Chondrocyte (in vitro differentiated cells): ENCODE measurements at regions not wholly inside any gene's neighbourhood (a gene's known extent, or its start where the extent isn't known, plus 50 kb on each side); places are given as distances from the start of the nearest gene placed in this dataset.

Experiments
- DNase-seq: peaks from one replicate; pipeline ENCODE4 v3.0.0; 2021; ENCODE audit warnings: mixed read lengths, low spot score
- H3K27ac Mint-ChIP-seq: one replicate; pipeline ENCODE4 v1.8.0; 2021; ENCODE audit warnings: mild to moderate bottlenecking, moderate library complexity, mixed read lengths; ENCODE audit not compliant: unreplicated experiment
- H3K27me3 Mint-ChIP-seq: 2 replicates; pipeline ENCODE4 v1.8.0; 2021; ENCODE audit warnings: low read depth, mixed read lengths
- H3K36me3 Mint-ChIP-seq: 2 replicates; pipeline ENCODE4 v1.8.0; 2021; ENCODE audit warnings: low read depth, mixed read lengths
- H3K4me1 Mint-ChIP-seq: 2 replicates; pipeline ENCODE4 v1.8.0; 2021; ENCODE audit warnings: low read depth, mild to moderate bottlenecking, mixed read lengths
- H3K4me3 Mint-ChIP-seq: one replicate; pipeline ENCODE4 v1.8.0; 2021; ENCODE audit warnings: mild to moderate bottlenecking, moderate library complexity, mixed read lengths; ENCODE audit not compliant: unreplicated experiment
- H3K9me3 Mint-ChIP-seq: 2 replicates; pipeline ENCODE4 v1.8.0; 2021; ENCODE audit warnings: low read depth, mixed read lengths
- TF ChIP-seq, protein P1 (sequence below): fragments of 200-600 bp; sonication (generic); IDR thresholded peaks from 2 replicates; pipeline ENCODE4 v1.5.0; 2021; ENCODE audit warnings: antibody characterized with exemption, mild to moderate bottlenecking, moderate library complexity

DNA sequence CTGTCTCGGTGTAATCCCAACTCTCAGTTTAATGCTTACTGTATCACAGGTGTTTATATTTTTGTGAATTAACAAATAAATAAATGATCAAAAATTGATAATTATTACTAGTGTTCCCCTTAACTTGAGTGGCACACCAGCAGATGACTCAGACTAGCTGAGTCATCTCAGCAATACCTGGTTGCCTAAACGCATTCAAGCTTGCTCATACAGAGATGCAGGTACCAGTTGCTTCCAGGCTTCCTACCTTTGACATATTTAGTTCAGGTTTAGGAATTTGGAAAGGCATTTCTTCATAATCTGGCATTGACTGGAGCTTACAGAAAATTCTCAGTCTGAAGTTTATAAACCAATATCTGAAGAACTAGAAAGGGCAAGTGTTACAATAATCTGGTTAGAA is 78.9 kb upstream of the LMO4 start:
- no peak overlapping the region for H3K27ac Mint-ChIP-seq
- peaks cover 9% of the 10 kb centered on the region for H3K27me3 Mint-ChIP-seq
- H3K9me3 Mint-ChIP-seq = peaks cover 5% of the 10 kb centered on the region
- no peak overlapping the region for H3K4me3 Mint-ChIP-seq
- no peaks in the 10 kb centered on the region for H3K36me3 Mint-ChIP-seq
- no peak for DNase-seq
- TF ChIP-seq, protein P1, sequence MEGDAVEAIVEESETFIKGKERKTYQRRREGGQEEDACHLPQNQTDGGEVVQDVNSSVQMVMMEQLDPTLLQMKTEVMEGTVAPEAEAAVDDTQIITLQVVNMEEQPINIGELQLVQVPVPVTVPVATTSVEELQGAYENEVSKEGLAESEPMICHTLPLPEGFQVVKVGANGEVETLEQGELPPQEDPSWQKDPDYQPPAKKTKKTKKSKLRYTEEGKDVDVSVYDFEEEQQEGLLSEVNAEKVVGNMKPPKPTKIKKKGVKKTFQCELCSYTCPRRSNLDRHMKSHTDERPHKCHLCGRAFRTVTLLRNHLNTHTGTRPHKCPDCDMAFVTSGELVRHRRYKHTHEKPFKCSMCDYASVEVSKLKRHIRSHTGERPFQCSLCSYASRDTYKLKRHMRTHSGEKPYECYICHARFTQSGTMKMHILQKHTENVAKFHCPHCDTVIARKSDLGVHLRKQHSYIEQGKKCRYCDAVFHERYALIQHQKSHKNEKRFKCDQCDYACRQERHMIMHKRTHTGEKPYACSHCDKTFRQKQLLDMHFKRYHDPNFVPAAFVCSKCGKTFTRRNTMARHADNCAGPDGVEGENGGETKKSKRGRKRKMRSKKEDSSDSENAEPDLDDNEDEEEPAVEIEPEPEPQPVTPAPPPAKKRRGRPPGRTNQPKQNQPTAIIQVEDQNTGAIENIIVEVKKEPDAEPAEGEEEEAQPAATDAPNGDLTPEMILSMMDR = no peak
- no peaks in the 10 kb centered on the region for H3K4me1 Mint-ChIP-seq

DNA sequence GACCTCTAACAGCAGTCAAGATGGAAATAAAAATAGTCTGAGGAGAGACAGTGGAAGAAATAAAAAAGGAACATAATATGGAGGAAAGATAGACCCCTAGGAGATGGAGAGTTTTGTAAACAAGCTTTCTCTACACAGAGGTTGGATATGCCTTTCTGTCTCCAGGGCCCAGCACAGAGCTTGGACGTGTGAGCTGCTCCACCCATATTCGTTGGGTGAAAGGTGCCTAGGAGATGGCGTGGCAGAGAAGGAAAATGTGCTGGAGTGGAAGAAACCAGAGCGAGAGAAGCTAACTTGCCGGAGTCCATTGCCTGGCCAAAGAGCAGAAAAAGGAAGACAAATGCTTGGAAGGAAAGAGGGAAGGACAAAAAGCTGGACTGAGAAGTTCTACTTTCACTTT is 78.3 kb upstream of the LMO4 start:
- peaks cover 9% of the 10 kb centered on the region for H3K27me3 Mint-ChIP-seq
- peaks cover 5% of the 10 kb centered on the region for H3K9me3 Mint-ChIP-seq
- H3K4me3 Mint-ChIP-seq = no peak overlapping the region
- no peak for DNase-seq
- H3K4me1 Mint-ChIP-seq = no peaks in the 10 kb centered on the region
- TF ChIP-seq, protein P1 = no peak
- H3K27ac Mint-ChIP-seq = no peak overlapping the region
- no peaks in the 10 kb centered on the region for H3K36me3 Mint-ChIP-seq

DNA sequence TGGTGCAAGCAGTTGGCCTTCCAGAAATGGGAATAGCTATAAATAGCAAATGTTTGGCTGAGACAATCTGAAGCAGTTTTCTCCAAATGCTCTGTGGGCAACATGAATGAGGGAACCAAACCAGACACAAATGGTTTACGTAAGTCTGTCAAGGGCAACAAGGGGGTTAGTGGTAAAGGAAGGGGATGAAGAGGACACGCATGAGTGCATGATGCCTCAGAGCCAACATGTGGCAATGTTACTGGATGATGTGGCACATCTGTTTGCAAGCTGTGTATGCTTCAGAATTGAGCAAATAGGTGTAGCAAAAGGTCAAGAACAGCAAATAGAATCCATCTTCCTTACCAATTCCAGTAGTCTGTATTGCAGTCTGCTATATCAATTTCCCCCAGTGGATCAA is 76.3 kb upstream of the LMO4 start:
- peaks cover 11% of the 10 kb centered on the region for H3K27me3 Mint-ChIP-seq
- H3K36me3 Mint-ChIP-seq = no peaks in the 10 kb centered on the region
- TF ChIP-seq, protein P1 = no peak
- no peaks in the 10 kb centered on the region for H3K4me1 Mint-ChIP-seq
- peaks cover 5% of the 10 kb centered on the region for H3K9me3 Mint-ChIP-seq
- H3K4me3 Mint-ChIP-seq = no peak overlapping the region
- H3K27ac Mint-ChIP-seq = no peak overlapping the region
- DNase-seq = no peak

DNA sequence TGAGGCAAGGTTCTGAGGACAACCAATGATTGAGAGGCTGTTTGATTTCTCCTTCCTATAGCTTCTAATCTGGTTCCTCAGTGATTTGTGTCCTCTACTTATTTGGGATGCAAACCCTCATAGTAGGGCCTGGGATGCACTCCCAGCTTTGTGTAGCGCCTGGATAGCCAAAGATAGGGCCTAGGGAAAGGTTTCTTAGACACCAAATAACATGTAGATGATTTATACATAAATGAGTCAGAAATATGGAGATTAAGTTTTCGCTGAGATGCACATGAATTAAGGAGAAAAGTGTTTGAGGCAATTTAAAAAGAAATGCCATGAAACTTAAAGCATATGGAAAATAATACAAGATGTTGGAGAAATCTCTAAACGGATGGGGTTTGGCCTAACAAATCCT is 66.0 kb upstream of the LMO4 start:
- Mint-ChIP-seq H3K27me3 (peaks cover 3% of the 10 kb centered on the region), H3K4me3 (no peak overlapping the region), H3K27ac (no peak overlapping the region), H3K4me1 (no peaks in the 10 kb centered on the region), H3K9me3 (peaks cover 4% of the 10 kb centered on the region), H3K36me3 (no peaks in the 10 kb centered on the region)
- TF ChIP-seq, protein P1 = no peak
- DNase-seq = no peak

DNA sequence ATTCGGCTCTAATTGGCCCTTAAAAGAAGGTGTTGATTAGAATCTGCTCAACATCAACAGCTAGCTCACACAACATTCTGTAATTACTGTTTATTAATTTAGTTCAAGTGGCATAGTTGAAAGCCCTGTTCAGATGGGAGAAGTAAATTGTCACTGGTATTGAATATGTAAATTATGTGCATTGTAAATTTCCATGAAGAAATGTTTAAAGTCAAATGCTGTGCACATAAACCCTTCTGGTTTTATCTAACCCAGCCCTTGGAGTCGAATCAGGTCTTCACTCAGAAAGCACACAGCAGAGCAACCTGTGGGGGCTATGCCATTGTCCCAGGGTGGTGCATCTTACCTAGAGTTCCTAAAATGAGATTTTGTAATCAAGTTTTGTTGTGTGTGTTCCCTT is 65.4 kb upstream of the LMO4 start:
- Mint-ChIP-seq H3K4me1 (no peaks in the 10 kb centered on the region), H3K36me3 (no peaks in the 10 kb centered on the region), H3K27ac (no peak overlapping the region), H3K4me3 (no peak overlapping the region), H3K27me3 (peaks cover 4% of the 10 kb centered on the region), H3K9me3 (peaks cover 4% of the 10 kb centered on the region)
- TF ChIP-seq, protein P1 = no peak
- DNase-seq = no peak
